Progenitor cell of endocrine pancreas (in vitro differentiated cells): ENCODE measurements at regions not wholly inside any gene's neighbourhood (a gene's known extent, or its start where the extent isn't known, plus 50 kb on each side); places are given as distances from the start of the nearest gene placed in this dataset.

ENCODE experiments used
- DNase-seq: peaks from one replicate; pipeline ENCODE4 v3.0.0; 2021; ENCODE audit warnings: low spot score; ENCODE audit not compliant: unreplicated experiment
- H3K27ac Mint-ChIP-seq: 2 replicates; pipeline ENCODE4 v1.8.0; 2021; ENCODE audit warnings: mild to moderate bottlenecking, moderate library complexity, mixed read lengths
- H3K27me3 Mint-ChIP-seq: 2 replicates; pipeline ENCODE4 v1.8.0; 2021; ENCODE audit warnings: mixed read lengths
- H3K36me3 Mint-ChIP-seq: 2 replicates; pipeline ENCODE4 v1.8.0; 2022; ENCODE audit warnings: mixed read lengths; ENCODE audit not compliant: insufficient read depth
- H3K4me1 Mint-ChIP-seq: 2 replicates; pipeline ENCODE4 v1.8.0; 2021; ENCODE audit warnings: low read depth, mixed read lengths
- H3K4me3 Mint-ChIP-seq: 2 replicates; pipeline ENCODE4 v1.8.0; 2021; ENCODE audit warnings: low read depth, mild to moderate bottlenecking, moderate library complexity, mixed read lengths
- H3K9me3 Mint-ChIP-seq: 2 replicates; pipeline ENCODE4 v1.8.0; 2021; ENCODE audit warnings: low read depth, mixed read lengths
- CTCF ChIP-seq: fragments of 200-600 bp; sonication (generic); IDR thresholded peaks from one replicate; pipeline ENCODE4 v1.5.0; 2021; ENCODE audit warnings: antibody characterized with exemption, mild to moderate bottlenecking; ENCODE audit not compliant: unreplicated experiment

GRCh38 chr4:111689731-111690130 lies 455.5 kb upstream of the FAM241A start:
- no peaks in the 10 kb centered on the region for H3K36me3 Mint-ChIP-seq
- no peak for TF ChIP-seq CTCF
- H3K4me3 Mint-ChIP-seq = no peak overlapping the region
- H3K27ac Mint-ChIP-seq = no peak overlapping the region
- no peaks in the 10 kb centered on the region for H3K27me3 Mint-ChIP-seq
- H3K4me1 Mint-ChIP-seq = peaks cover 9% of the 10 kb centered on the region
- DNase-seq = no peak
- peaks cover 4% of the 10 kb centered on the region for H3K9me3 Mint-ChIP-seq

- Mint-ChIP-seq H3K4me1 (peaks cover 16% of the 10 kb centered on the region), H3K9me3 (peaks cover 4% of the 10 kb centered on the region), H3K27me3 (no peaks in the 10 kb centered on the region), H3K36me3 (no peaks in the 10 kb centered on the region), H3K27ac (no peak overlapping the region), H3K4me3 (no peak overlapping the region)
- no peak for DNase-seq
- no peak for TF ChIP-seq CTCF
These were observed 451.5 kb upstream of the FAM241A start for GRCh38 chr4:111693758-111694157.

GRCh38 chr4:111695677-111696076 lies 449.6 kb upstream of the FAM241A start:
- Mint-ChIP-seq H3K4me3 (no peak overlapping the region), H3K36me3 (no peaks in the 10 kb centered on the region), H3K27ac (no peak overlapping the region), H3K4me1 (peaks cover 13% of the 10 kb centered on the region), H3K9me3 (peaks cover 4% of the 10 kb centered on the region), H3K27me3 (no peaks in the 10 kb centered on the region)
- DNase-seq = no peak
- no peak for TF ChIP-seq CTCF

GRCh38 chr4:111696505-111696904 lies 448.7 kb upstream of the FAM241A start:
- H3K36me3 Mint-ChIP-seq = no peaks in the 10 kb centered on the region
- peaks cover 13% of the 10 kb centered on the region for H3K4me1 Mint-ChIP-seq
- no peaks in the 10 kb centered on the region for H3K27me3 Mint-ChIP-seq
- H3K9me3 Mint-ChIP-seq = peaks cover 4% of the 10 kb centered on the region
- no peak overlapping the region for H3K27ac Mint-ChIP-seq
- no peak for TF ChIP-seq CTCF
- no peak for DNase-seq
- no peak overlapping the region for H3K4me3 Mint-ChIP-seq

- Mint-ChIP-seq H3K27ac (no peak overlapping the region), H3K27me3 (no peaks in the 10 kb centered on the region), H3K4me3 (no peak overlapping the region), H3K9me3 (no peaks in the 10 kb centered on the region), H3K36me3 (no peaks in the 10 kb centered on the region), H3K4me1 (peaks cover 13% of the 10 kb centered on the region)
- no peak for DNase-seq
- no peak for TF ChIP-seq CTCF
These were observed 447.9 kb upstream of the FAM241A start for GRCh38 chr4:111697176-111697942.
